GM12872 (cell line): ENCODE measurements at regions not wholly inside any gene's neighbourhood (a gene's known extent, or its start where the extent isn't known, plus 50 kb on each side); places are given as distances from the start of the nearest gene placed in this dataset.
A peak's percentile ranks its signal among the peaks of the same experiment; 100 is the strongest.

Source experiments
- TF ChIP-seq, protein P1 (sequence below): IDR thresholded peaks from 3 replicates; pipeline ENCODE4 v1.5.1; 2011; ENCODE audit warnings: low read depth, mild to moderate bottlenecking, low read length, moderate library complexity; ENCODE audit not compliant: insufficient read depth

GRCh38 chrX:115889121-115889890 is 281.2 kb upstream of the AGTR2 start:
- TF ChIP-seq, protein P1, sequence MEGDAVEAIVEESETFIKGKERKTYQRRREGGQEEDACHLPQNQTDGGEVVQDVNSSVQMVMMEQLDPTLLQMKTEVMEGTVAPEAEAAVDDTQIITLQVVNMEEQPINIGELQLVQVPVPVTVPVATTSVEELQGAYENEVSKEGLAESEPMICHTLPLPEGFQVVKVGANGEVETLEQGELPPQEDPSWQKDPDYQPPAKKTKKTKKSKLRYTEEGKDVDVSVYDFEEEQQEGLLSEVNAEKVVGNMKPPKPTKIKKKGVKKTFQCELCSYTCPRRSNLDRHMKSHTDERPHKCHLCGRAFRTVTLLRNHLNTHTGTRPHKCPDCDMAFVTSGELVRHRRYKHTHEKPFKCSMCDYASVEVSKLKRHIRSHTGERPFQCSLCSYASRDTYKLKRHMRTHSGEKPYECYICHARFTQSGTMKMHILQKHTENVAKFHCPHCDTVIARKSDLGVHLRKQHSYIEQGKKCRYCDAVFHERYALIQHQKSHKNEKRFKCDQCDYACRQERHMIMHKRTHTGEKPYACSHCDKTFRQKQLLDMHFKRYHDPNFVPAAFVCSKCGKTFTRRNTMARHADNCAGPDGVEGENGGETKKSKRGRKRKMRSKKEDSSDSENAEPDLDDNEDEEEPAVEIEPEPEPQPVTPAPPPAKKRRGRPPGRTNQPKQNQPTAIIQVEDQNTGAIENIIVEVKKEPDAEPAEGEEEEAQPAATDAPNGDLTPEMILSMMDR = no peak

GRCh38 chrX:115892056-115892708 is 278.4 kb upstream of the AGTR2 start:
- TF ChIP-seq, protein P1 = no peak

DNA sequence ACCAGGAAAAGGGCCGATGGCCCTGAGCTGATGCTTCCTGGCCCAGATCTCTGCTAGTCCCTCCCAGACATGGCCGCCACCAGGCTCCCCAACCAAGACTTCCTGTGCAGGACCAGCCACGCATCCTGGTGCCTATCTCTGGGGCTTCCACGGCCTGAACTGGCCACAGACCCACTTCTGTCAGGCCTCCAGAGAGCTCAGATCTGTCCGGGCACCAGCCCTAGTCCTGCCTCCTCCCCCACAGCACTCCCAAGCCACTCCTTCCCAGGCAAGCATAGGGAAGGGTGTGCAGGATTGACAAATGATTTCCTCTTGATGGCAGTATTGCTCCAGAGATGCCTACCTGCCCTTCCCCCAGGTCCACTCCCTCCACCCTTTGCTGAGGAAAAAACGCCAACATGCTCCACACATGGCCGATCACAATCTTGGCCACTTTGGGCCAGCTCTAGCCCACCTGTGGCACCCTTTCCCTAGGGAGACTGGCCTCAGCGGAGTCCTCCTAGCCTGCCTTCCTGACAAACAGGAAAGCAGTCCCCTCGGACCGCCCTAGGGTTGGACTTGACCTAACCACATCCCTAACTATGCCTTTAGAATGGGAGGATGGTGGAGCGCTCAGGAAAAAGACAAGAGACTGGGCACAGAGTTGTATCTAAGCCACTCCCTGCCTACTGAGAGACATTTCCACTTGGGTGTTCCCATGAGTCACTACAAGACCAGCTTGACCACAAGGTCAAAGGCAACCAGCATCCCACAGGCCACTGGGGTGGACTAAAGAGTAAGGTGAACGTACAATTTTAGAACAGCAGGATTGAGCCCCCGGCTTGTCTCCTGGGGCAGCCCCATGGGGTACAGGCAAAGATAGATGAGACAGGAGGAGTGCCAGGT is 277.5 kb upstream of the AGTR2 start:
- TF ChIP-seq, protein P1 = peak; percentile 30; the same call in 1 of the 3 replicates

GRCh38 chrX:115894087-115894486 is 276.5 kb upstream of the AGTR2 start:
- TF ChIP-seq, protein P1 = peak; percentile 44; the same call in 1 of the 3 replicates

GRCh38 chrX:115895678-115896329 is 274.7 kb upstream of the AGTR2 start:
- TF ChIP-seq, protein P1 = no peak

GRCh38 chrX:115896362-115896761 is 274.2 kb upstream of the AGTR2 start:
- TF ChIP-seq, protein P1 = no peak
